ENCODE measurements at regions not wholly inside any gene's neighbourhood (a gene's known extent, or its start where the extent isn't known, plus 50 kb on each side); places are given as distances from the start of the nearest gene placed in this dataset.

DNA sequence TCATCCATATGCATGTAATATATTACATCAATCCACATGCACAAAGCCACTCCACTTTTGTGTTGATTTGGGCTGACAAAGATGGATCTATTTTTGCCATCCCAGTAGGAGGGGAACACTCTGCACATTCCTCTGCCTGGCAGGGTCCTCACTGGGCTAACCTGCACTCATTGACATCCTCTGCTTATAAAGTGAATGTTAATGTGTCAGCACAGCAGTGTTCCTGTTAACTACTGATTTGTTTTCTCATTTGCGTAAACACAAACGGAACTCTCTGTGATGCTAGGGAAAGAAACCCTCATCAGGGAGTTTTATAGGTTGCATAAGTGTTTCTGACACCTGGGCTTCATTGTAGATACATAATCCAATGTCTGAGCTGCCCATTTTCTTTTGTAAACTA lies 826.0 kb downstream of the RAB28 start:
- Histone ChIP-seq H3K9ac (replicated peaks in 1 of 4; ENCODE audit: extremely low read depth in 1 of 4, low read depth in 3 of 4, low read length in 3 of 4) (no peak overlapping the region), H3K36me3 (ENCODE audit: control insufficient read depth in 2 of 4, insufficient read depth in 4 of 4, low read length in 3 of 4) (no peaks in the 10 kb centered on the region)

More for the DNA sequence above, 826.0 kb downstream of the RAB28 start:
- Histone ChIP-seq H3K14ac (ENCODE audit: insufficient read length) (no peak overlapping the region), H4K91ac (replicated peaks; ENCODE audit: insufficient read length, low read length) (no peak overlapping the region), H3K56ac (replicated peaks; ENCODE audit: insufficient read length, low read depth, low read length) (no peak overlapping the region), H4K20me1 (replicated peaks in 1 of 2; ENCODE audit: control insufficient read depth in 1 of 2, insufficient read depth in 2 of 2, low read length in 2 of 2) (no peaks in the 10 kb centered on the region), H3K9me3 (ENCODE audit: insufficient read depth in 2 of 2, low read depth in 1 of 2, low read length in 1 of 2) (peaks cover 6 to 13% of the 10 kb centered on the region in 2 experiments; a peak in 3 of 4 replicates), H2BK20ac (ENCODE audit: low read length) (no peak overlapping the region), H2BK12ac (ENCODE audit: low read depth, low read length) (no peak overlapping the region), H4K8ac (ENCODE audit: extremely low read depth, insufficient read depth, low read length) (no peak overlapping the region), H3K79me2 (ENCODE audit: control insufficient read depth in 1 of 2, insufficient read depth in 2 of 2, low read length in 2 of 2) (no peaks in the 10 kb centered on the region), H3K4me3 (ENCODE audit: extremely low read depth in 1 of 4, insufficient read depth in 2 of 4, low read depth in 3 of 4, low read length in 4 of 4) (no peak overlapping the region), H2BK5ac (ENCODE audit: low read depth, low read length) (no peak overlapping the region), H2BK15ac (ENCODE audit: low read length) (no peak overlapping the region), H3K27ac (ENCODE audit: low read depth, low read length) (no peak overlapping the region), H2AFZ (ENCODE audit: low read length) (no peak overlapping the region), H3K23ac (ENCODE audit: insufficient read length) (no peak overlapping the region), H3K27me3 (replicated peaks in 1 of 4; ENCODE audit: control insufficient read depth in 3 of 4, extremely low read depth in 1 of 4, insufficient read depth in 3 of 4, low read length in 3 of 4) (no peaks in the 10 kb centered on the region), H2AK5ac (ENCODE audit: low read depth, low read length) (no peak overlapping the region), H4K5ac (ENCODE audit: insufficient read length, low read depth, low read length) (no peak overlapping the region), H3K4me1 (replicated peaks in 1 of 4; ENCODE audit: control insufficient read depth in 3 of 4, insufficient read depth in 4 of 4, low read length in 3 of 4) (peaks cover 0 to 2% (median 2%) of the 10 kb centered on the region in 4 experiments; a peak in 2 of 7 replicates), H3K4ac (replicated peaks; ENCODE audit: insufficient read length, low read depth, low read length) (no peak overlapping the region), H2BK120ac (replicated peaks; ENCODE audit: low read depth, low read length) (no peak overlapping the region), H3K18ac (ENCODE audit: extremely low read depth, low read length) (no peak overlapping the region), H3K79me1 (ENCODE audit: low read depth, low read length) (no peaks in the 10 kb centered on the region), H3K4me2 (ENCODE audit: insufficient read depth in 1 of 2, low read depth in 2 of 2, low read length in 2 of 2) (0 out of 4 replicates have a peak overlapping the region, but pooled peaks of 1 of the 2 experiments have one; percentile 11), H3K23me2 (ENCODE audit: low read depth, low read length) (no peaks in the 10 kb centered on the region)
- FAIRE-seq (no peak), DNase-seq (ENCODE audit: low read depth in 1 of 2, low spot score in 2 of 2) (no peak)
- 52% methylated on average over 2 of the region's 2 CpGs; no CpG with 5 or more reads in 1 of the 2 experiments for WGBS, 2 experiments (ENCODE audit: extremely low coverage in 1 of 2, insufficient coverage in 1 of 2, insufficient read length in 1 of 2, insufficient replicate concordance in 2 of 2, low coverage in 1 of 2, low lambda C conversion rate in 2 of 2, missing lambda C conversion rate in 1 of 2)
- ChIA-PET CTCF (ENCODE audit: partially characterized antibody) (no interaction called here), POLR2A (ENCODE audit: partially characterized antibody) (no interaction called here)
- TF ChIP-seq TEAD4 (IDR thresholded peaks at IDR 0.05; ENCODE audit: low read depth, low read length) (peak; percentile 46; the same call in 1 of the 2 replicates), SP2 (IDR thresholded peaks at IDR 0.05; ENCODE audit: low read length) (no peak)
